ENCODE measurements at regions not wholly inside any gene's neighbourhood (a gene's known extent, or its start where the extent isn't known, plus 50 kb on each side); places are given as distances from the start of the nearest gene placed in this dataset.

GRCh38 chr2:239455436-239456203, 54.8 kb upstream of the HDAC4 start:
- POLR2A ChIA-PET = no interaction called here
- Histone ChIP-seq H3K36me3 (ENCODE audit: control insufficient read depth in 2 of 2, insufficient read depth in 1 of 2, low read length in 2 of 2) (no peaks in the 10 kb centered on the region), H3K27ac (ENCODE audit: extremely low read depth, low read depth, low read length) (no peak overlapping the region), H3K4me3 (ENCODE audit: low read depth, low read length) (no peak overlapping the region), H3K9me3 (ENCODE audit: control insufficient read depth, insufficient read depth, low read depth, low read length) (no peaks in the 10 kb centered on the region), H3K4me1 (ENCODE audit: control insufficient read depth, insufficient read depth, low read length) (no peaks in the 10 kb centered on the region)
- TF ChIP-seq ZNF555 (tag by site-specific recombination; conservative IDR thresholded peaks at IDR 0.05) (no peak), KLF10 (tag by site-specific recombination; IDR thresholded peaks at IDR 0.05) (no peak), REPIN1 (tag by site-specific recombination; IDR thresholded peaks at IDR 0.05; ENCODE audit: low read depth) (no peak), ZBTB10 (tag by site-specific recombination; IDR thresholded peaks at IDR 0.05) (no peak), ZNF133 (tag by site-specific recombination; IDR thresholded peaks at IDR 0.05) (no peak), SETDB1 (IDR thresholded peaks at IDR 0.05; ENCODE audit: insufficient read length, low read length) (no peak), ZFP69B (tag by site-specific recombination; IDR thresholded peaks at IDR 0.05) (no peak), ZNF558 (tag by site-specific recombination; IDR thresholded peaks at IDR 0.05) (no peak)
- CTCF ChIA-PET = no interaction called here

- TF ChIP-seq ZNF776 (tag by site-specific recombination; IDR thresholded peaks at IDR 0.05; ENCODE audit: borderline replicate concordance) (no peak), ZNF202 (tag by site-specific recombination; IDR thresholded peaks at IDR 0.05; ENCODE audit: borderline replicate concordance) (no peak)
- H3K9me3 ChIP-seq (ENCODE audit: control insufficient read depth, insufficient read depth, low read depth, low read length) = no peaks in the 10 kb centered on the region
- no peaks in the 10 kb centered on the region for H3K4me1 ChIP-seq (ENCODE audit: control insufficient read depth, insufficient read depth, low read length)
- ChIA-PET POLR2A (no interaction called here), CTCF (no interaction called here)
- no peak overlapping the region for H3K4me3 ChIP-seq (ENCODE audit: low read depth, low read length)
- H3K27ac ChIP-seq (ENCODE audit: extremely low read depth, low read depth, low read length) = no peak overlapping the region
- no peaks in the 10 kb centered on the region for H3K36me3 ChIP-seq (ENCODE audit: control insufficient read depth in 2 of 2, insufficient read depth in 1 of 2, low read length in 2 of 2)
Measured at GRCh38 chr2:239454507-239454906, 53.7 kb upstream of the HDAC4 start.

All from HEK293 (cell line).